BLaER1 treated with 17β-estradiol and CSF1 and Interleukin-3, amounts not matched to agents 10 nM and 100 nM (cell line): ENCODE measurements at regions not wholly inside any gene's neighbourhood (a gene's known extent, or its start where the extent isn't known, plus 50 kb on each side); places are given as distances from the start of the nearest gene placed in this dataset.

ENCODE experiments used
- H3K27ac ChIP-seq, 11 experiments: shearing (Covaris generic); formaldehyde crosslinking; 2 replicates each; pipeline ENCODE4 v1.8.1; 2022
- H3K27me3 ChIP-seq, 11 experiments: shearing (Covaris generic); formaldehyde crosslinking; 2 replicates each; pipeline ENCODE4 v1.8.1; 2022
- H3K36me3 ChIP-seq, 11 experiments: shearing (Covaris generic); formaldehyde crosslinking; 2 replicates each; pipeline ENCODE4 v1.8.1; 2022
- H3K4me1 ChIP-seq, 10 experiments: shearing (Covaris generic); formaldehyde crosslinking; 2 replicates each; pipeline ENCODE4 v1.8.1; 2022
- H3K4me2 ChIP-seq, 11 experiments: shearing (Covaris generic); formaldehyde crosslinking; 2 replicates each; pipeline ENCODE4 v1.8.1; 2022
- H3K4me3 ChIP-seq, 10 experiments: shearing (Covaris generic); formaldehyde crosslinking; 2 replicates each; pipeline ENCODE4 v1.8.1; 2022
- H3K9ac ChIP-seq, 11 experiments: shearing (Covaris generic); formaldehyde crosslinking; 2 replicates each; pipeline ENCODE4 v1.8.1; 2022
- H3K9me3 ChIP-seq, 11 experiments: shearing (Covaris generic); formaldehyde crosslinking; replicated peaks in 1 of 11; 2 replicates each; pipeline ENCODE4 v1.8.1; 2022
- H4K20me1 ChIP-seq, 11 experiments: shearing (Covaris generic); formaldehyde crosslinking; 2 replicates each; pipeline ENCODE4 v1.8.1; 2022
- Cebpa-rat ChIP-seq, 11 experiments: shearing (Covaris generic); IDR thresholded peaks; 2 replicates each; pipeline ENCODE4 v1.8.1; 2022

DNA sequence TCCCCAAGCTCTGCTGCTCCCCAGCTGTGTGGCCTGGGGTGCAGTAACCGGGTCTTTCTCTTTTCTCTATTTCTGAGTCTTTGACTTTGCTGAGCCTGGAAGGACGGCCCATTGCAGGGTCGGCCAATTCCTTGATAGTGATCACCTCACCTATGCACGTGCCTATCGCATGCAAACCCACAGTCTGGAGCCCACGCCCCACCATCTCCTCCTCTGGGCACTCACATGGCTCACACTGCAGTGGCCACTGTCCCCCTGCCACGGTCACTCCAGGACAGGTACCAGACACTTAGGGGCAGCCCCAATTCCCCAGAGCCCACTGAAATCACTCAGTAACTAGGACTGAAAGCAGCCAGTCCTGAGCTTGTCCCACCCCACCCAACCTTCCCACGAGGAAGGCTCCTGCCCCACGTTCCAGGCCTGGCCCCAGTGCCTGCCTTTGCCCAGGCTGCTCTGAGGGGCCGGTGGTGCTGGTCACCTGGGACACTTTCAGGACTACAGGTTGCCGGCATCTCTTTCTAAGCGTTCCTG is 137.6 kb downstream of the TEX29 start:
- peaks cover 0 to 29% (median 0%) of the 10 kb centered on the region in 11 experiments; a peak in 3 of 22 replicates for H3K27me3 ChIP-seq
- H3K27ac ChIP-seq = peak overlapping the region in 3 of 11 experiments; percentile 10 to 81 (median 22); a peak in 4 of 22 replicates
- no peak for TF ChIP-seq Cebpa-rat (IDR thresholded peaks at IDR 0.05)
- H3K36me3 ChIP-seq = no peaks in the 10 kb centered on the region
- H3K4me1 ChIP-seq = peaks cover 31 to 55% (median 46%) of the 10 kb centered on the region in 10 experiments
- 0 out of 22 replicates have a peak, but pooled peaks cover 0 to 7% (median 0%) of the 10 kb centered on the region in 11 experiments for H4K20me1 ChIP-seq
- H3K4me2 ChIP-seq = peak overlapping the region in 8 of 11 experiments; percentile 69 to 94 (median 82); a peak in 16 of 22 replicates
- H3K4me3 ChIP-seq = no peak overlapping the region
- peak overlapping the region in 1 of 11 experiments; percentile 43; a peak in 2 of 22 replicates for H3K9ac ChIP-seq
- H3K9me3 ChIP-seq = peaks cover 14 to 47% (median 40%) of the 10 kb centered on the region in 11 experiments

DNA sequence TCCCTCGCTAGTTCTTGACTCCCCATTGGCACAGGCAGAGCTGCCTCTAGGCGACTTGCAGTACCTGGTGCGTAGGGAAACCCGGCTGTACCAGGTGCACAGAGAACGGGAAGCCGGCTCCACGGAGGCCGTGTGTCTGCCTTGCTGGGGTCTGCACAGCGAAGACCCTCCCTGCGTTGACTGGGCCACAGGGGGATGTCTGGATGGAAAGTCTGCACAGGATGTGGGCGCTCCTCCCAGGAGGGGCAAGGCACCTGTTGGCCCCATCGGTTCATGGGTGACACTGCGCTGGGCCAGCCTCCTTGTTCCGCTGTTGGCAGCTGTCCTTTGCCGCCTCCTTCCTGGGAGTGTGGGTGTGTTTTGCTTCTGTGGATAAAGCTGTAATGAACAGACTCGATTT is 138.3 kb downstream of the TEX29 start:
- no peaks in the 10 kb centered on the region for H3K36me3 ChIP-seq
- 0 out of 22 replicates have a peak, but pooled peaks cover 0 to 7% (median 0%) of the 10 kb centered on the region in 11 experiments for H4K20me1 ChIP-seq
- no peak for TF ChIP-seq Cebpa-rat (IDR thresholded peaks at IDR 0.05)

DNA sequence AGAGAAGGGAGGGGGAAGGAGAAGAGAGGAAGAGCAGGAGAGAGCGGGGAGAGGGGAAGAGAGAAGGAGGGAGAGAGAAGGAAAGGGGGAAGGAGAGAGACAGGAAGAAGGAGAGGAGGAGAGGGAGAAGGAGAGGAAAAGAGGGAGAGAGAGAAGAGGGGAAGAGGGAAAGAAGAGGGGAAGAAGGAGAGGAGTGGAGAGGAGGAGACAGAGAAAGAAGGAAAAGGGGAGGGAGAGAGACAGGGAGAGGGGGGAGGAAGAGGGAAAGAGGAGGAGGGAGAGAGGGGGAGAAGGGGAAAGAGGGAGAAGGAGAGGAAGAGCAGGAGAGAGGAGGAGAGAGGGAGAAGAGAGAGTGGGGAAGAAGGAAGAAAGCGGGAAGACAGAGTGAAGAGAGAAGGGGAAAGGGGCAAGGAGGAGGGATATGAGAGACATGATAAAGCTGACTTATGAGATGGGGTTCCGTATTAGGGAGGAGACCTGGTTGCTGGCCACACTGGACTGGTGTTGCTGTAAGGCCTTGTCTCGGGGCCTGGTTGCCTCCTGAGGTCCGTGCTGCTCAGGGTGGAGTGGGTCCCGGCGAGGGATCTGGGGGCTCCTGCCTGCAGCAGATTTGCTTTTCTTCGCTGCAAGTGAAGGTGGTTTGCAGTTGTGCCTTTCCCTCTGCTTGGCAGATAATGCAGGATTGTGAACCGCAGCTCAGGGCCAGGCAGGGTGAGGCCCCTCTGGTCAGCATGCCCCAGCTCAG is 139.5 kb downstream of the TEX29 start:
- Histone ChIP-seq H3K4me2 (peak overlapping the region; percentile 28 to 94 (median 80); a peak in 20 of 22 replicates), H3K4me3 (no peak overlapping the region), H3K27ac (peak overlapping the region in 4 of 11 experiments; percentile 30 to 81 (median 41); a peak in 6 of 22 replicates)

More for the DNA sequence above, 138.3 kb downstream of the TEX29 start:
- H3K27me3 ChIP-seq = peaks cover 0 to 29% (median 0%) of the 10 kb centered on the region in 11 experiments; a peak in 3 of 22 replicates
- peak overlapping the region in 3 of 11 experiments; percentile 21 to 69 (median 31); a peak in 2 of 22 replicates for H3K9ac ChIP-seq
- peak overlapping the region; percentile 37 to 94 (median 80) for H3K4me2 ChIP-seq
- H3K27ac ChIP-seq = peak overlapping the region in 3 of 11 experiments; percentile 40 to 81 (median 44); a peak in 4 of 22 replicates
- peak overlapping the region in 2 of 10 experiments; percentile 15 to 45; a peak in 3 of 20 replicates for H3K4me3 ChIP-seq
- peaks cover 31 to 62% (median 46%) of the 10 kb centered on the region in 10 experiments for H3K4me1 ChIP-seq
- H3K9me3 ChIP-seq = peaks cover 14 to 44% (median 36%) of the 10 kb centered on the region in 11 experiments

GRCh38 chr13:111460548-111461444 is 140.4 kb downstream of the TEX29 start:
- H3K9me3 ChIP-seq = peaks cover 10 to 24% (median 21%) of the 10 kb centered on the region in 11 experiments; a peak in 21 of 22 replicates
- no peak for TF ChIP-seq Cebpa-rat (IDR thresholded peaks at IDR 0.05)
- peak overlapping the region in 4 of 11 experiments; percentile 37 to 81 (median 63); a peak in 7 of 22 replicates for H3K27ac ChIP-seq
- peaks cover 31 to 66% (median 46%) of the 10 kb centered on the region in 10 experiments for H3K4me1 ChIP-seq
- peak overlapping the region in 4 of 11 experiments; percentile 0 to 69 (median 32); a peak in 6 of 22 replicates for H3K9ac ChIP-seq
- H3K4me2 ChIP-seq = peak overlapping the region; percentile 28 to 94 (median 80); a peak in 20 of 22 replicates
- H3K4me3 ChIP-seq = no peak overlapping the region
- H3K36me3 ChIP-seq = no peaks in the 10 kb centered on the region
- 0 out of 22 replicates have a peak, but pooled peaks cover 0 to 7% (median 0%) of the 10 kb centered on the region in 11 experiments for H4K20me1 ChIP-seq
- H3K27me3 ChIP-seq = peaks cover 0 to 29% (median 0%) of the 10 kb centered on the region in 11 experiments; a peak in 3 of 22 replicates

More for the DNA sequence above, 139.5 kb downstream of the TEX29 start:
- no peaks in the 10 kb centered on the region for H3K36me3 ChIP-seq
- peaks cover 0 to 29% (median 0%) of the 10 kb centered on the region in 11 experiments; a peak in 3 of 22 replicates for H3K27me3 ChIP-seq
- H3K9me3 ChIP-seq = peaks cover 13 to 31% (median 25%) of the 10 kb centered on the region in 11 experiments
- peak overlapping the region in 4 of 11 experiments; percentile 5 to 69 (median 19); a peak in 4 of 22 replicates for H3K9ac ChIP-seq
- peaks cover 31 to 66% (median 46%) of the 10 kb centered on the region in 10 experiments for H3K4me1 ChIP-seq
- 0 out of 22 replicates have a peak, but pooled peaks cover 0 to 7% (median 0%) of the 10 kb centered on the region in 11 experiments for H4K20me1 ChIP-seq
- no peak for TF ChIP-seq Cebpa-rat (IDR thresholded peaks at IDR 0.05)

GRCh38 chr13:111461445-111462149 is 141.2 kb downstream of the TEX29 start:
- TF ChIP-seq Cebpa-rat (IDR thresholded peaks at IDR 0.05) = peak in 1 of 11 experiments; percentile 58; a peak in 1 of 22 replicates
- Histone ChIP-seq H3K4me2 (peak overlapping the region; percentile 28 to 94 (median 80); a peak in 20 of 22 replicates), H3K9ac (peak overlapping the region in 4 of 11 experiments; percentile 0 to 69 (median 32); a peak in 5 of 22 replicates), H3K4me1 (peaks cover 31 to 66% (median 46%) of the 10 kb centered on the region in 10 experiments), H3K27me3 (peaks cover 0 to 29% (median 0%) of the 10 kb centered on the region in 11 experiments; a peak in 3 of 22 replicates), H4K20me1 (0 out of 22 replicates have a peak, but pooled peaks cover 0 to 7% (median 0%) of the 10 kb centered on the region in 11 experiments), H3K36me3 (no peaks in the 10 kb centered on the region), H3K4me3 (no peak overlapping the region), H3K27ac (peak overlapping the region in 4 of 11 experiments; percentile 37 to 81 (median 63); a peak in 7 of 22 replicates), H3K9me3 (peaks cover 7 to 22% (median 14%) of the 10 kb centered on the region in 11 experiments; a peak in 21 of 22 replicates)

GRCh38 chr13:111462221-111462764 is 141.9 kb downstream of the TEX29 start:
- peaks cover 0 to 29% (median 0%) of the 10 kb centered on the region in 11 experiments; a peak in 3 of 22 replicates for H3K27me3 ChIP-seq
- peak overlapping the region in 7 of 11 experiments; percentile 77 to 94 (median 83); a peak in 13 of 22 replicates for H3K4me2 ChIP-seq
- H3K27ac ChIP-seq = peak overlapping the region in 3 of 11 experiments; percentile 18 to 64 (median 45); a peak in 4 of 22 replicates
- peaks cover under 1 to 16% (median 8%) of the 10 kb centered on the region in 11 experiments; a peak in 15 of 22 replicates for H3K9me3 ChIP-seq
- TF ChIP-seq Cebpa-rat (IDR thresholded peaks at IDR 0.05) = no peak
- peaks cover 31 to 66% (median 46%) of the 10 kb centered on the region in 10 experiments for H3K4me1 ChIP-seq
- no peaks in the 10 kb centered on the region for H3K36me3 ChIP-seq
- H3K4me3 ChIP-seq = no peak overlapping the region
- 0 out of 22 replicates have a peak overlapping the region, but pooled peaks of 1 of the 11 experiments have one; percentile 41 for H3K9ac ChIP-seq
- H4K20me1 ChIP-seq = 0 out of 22 replicates have a peak, but pooled peaks cover 0 to 7% (median 0%) of the 10 kb centered on the region in 11 experiments
